ENCODE measurements at regions not wholly inside any gene's neighbourhood (a gene's known extent, or its start where the extent isn't known, plus 50 kb on each side); places are given as distances from the start of the nearest gene placed in this dataset.

- Histone ChIP-seq H3K27ac (ENCODE audit: insufficient read length, low read depth, low read length) (no peak overlapping the region), H2AFZ (ENCODE audit: low read length) (peak overlapping the region; percentile 65), H4K91ac (ENCODE audit: insufficient read length, low read depth, low read length) (no peak overlapping the region), H2AK5ac (ENCODE audit: insufficient read length, low read length) (no peak overlapping the region), H2BK120ac (ENCODE audit: low read depth, low read length, poor library complexity, severe bottlenecking) (no peak overlapping the region), H3K4me2 (ENCODE audit: insufficient read depth, insufficient read length, low read length) (no peak overlapping the region), H3K14ac (ENCODE audit: insufficient read depth, low read length) (no peak overlapping the region), H4K5ac (ENCODE audit: insufficient read length, low read depth, low read length) (no peak overlapping the region), H3K23me2 (ENCODE audit: insufficient read length, low read depth, low read length, poor library complexity, severe bottlenecking) (no peaks in the 10 kb centered on the region), H3T11ph (ENCODE audit: low read length) (no peak overlapping the region), H3K27me3 (ENCODE audit: insufficient read depth, low read length) (no peaks in the 10 kb centered on the region), H3K4ac (ENCODE audit: low read depth, low read length) (no peak overlapping the region), H3K23ac (ENCODE audit: insufficient read length, low read depth, low read length) (no peak overlapping the region), H3K18ac (ENCODE audit: insufficient read length, low read depth, low read length) (no peak overlapping the region), H2BK12ac (ENCODE audit: insufficient read length, low read depth, low read length) (no peak overlapping the region), H3K4me1 (ENCODE audit: insufficient read depth, low read length) (no peaks in the 10 kb centered on the region), H4K20me1 (ENCODE audit: control insufficient read depth, insufficient read depth, insufficient read length) (no peaks in the 10 kb centered on the region), H3K56ac (ENCODE audit: insufficient read length, low read depth, low read length) (no peak overlapping the region), H2BK5ac (ENCODE audit: insufficient read length, low read length) (no peak overlapping the region), H4K8ac (replicated peaks; ENCODE audit: insufficient read length, low read depth, low read length) (no peak overlapping the region), H3K9me3 (ENCODE audit: control insufficient read depth, low read depth, low read length) (no peaks in the 10 kb centered on the region), H3K79me2 (ENCODE audit: insufficient read depth, low read length) (no peaks in the 10 kb centered on the region), H2BK15ac (ENCODE audit: low read depth, low read length) (no peak overlapping the region), H2BK20ac (ENCODE audit: low read depth, low read length, poor library complexity, severe bottlenecking) (no peak overlapping the region), H3K9ac (ENCODE audit: extremely low read depth, insufficient read length, low read length) (no peak overlapping the region), H3K79me1 (ENCODE audit: insufficient read depth, low read depth, low read length, poor library complexity, severe bottlenecking) (no peaks in the 10 kb centered on the region)
- WGBS (ENCODE audit: extremely low coverage, insufficient read length, low lambda C conversion rate): no CpG with 5 or more reads among the region's 1 CpG
- DNase-seq: no peak
- Mint-ChIP-seq H3K9me3 (no peaks in the 10 kb centered on the region), H3K36me3 (ENCODE audit: insufficient read depth in 1 of 3, low read depth in 3 of 3) (no peaks in the 10 kb centered on the region), H3K27me3 (ENCODE audit: low read depth) (no peaks in the 10 kb centered on the region), H3K4me3 (no peak overlapping the region), H3K27ac (no peak overlapping the region), H3K4me1 (peaks cover 0 to 5% of the 10 kb centered on the region in 2 experiments; a peak in 1 of 4 replicates)
- TF ChIP-seq CTCF (conservative IDR thresholded peaks at IDR 0.05): no peak
Measured at GRCh38 chr2:155456222-155456621, 757.7 kb downstream of the KCNJ3 start.

Measured in H9 (cell line).